HG02798 (cell line): ENCODE measurements at regions not wholly inside any gene's neighbourhood (a gene's known extent, or its start where the extent isn't known, plus 50 kb on each side); places are given as distances from the start of the nearest gene placed in this dataset.
"Not testable (repeated sequence)": the region's sequence is repeated elsewhere in the genome, so short reads cannot be mapped to it uniquely, and the experiment has no call there.

Experiments used
- ATAC-seq: cut with Tn5 transposase; IDR thresholded peaks from one replicate; pipeline ENCODE4 v1.9.1; 2021; ENCODE audit warnings: mild to moderate bottlenecking; ENCODE audit not compliant: unreplicated experiment, poor library complexity

- no peak for ATAC-seq
These were observed 288.4 kb downstream of the OMA1 start for GRCh38 chr1:58258082-58258481.

DNA sequence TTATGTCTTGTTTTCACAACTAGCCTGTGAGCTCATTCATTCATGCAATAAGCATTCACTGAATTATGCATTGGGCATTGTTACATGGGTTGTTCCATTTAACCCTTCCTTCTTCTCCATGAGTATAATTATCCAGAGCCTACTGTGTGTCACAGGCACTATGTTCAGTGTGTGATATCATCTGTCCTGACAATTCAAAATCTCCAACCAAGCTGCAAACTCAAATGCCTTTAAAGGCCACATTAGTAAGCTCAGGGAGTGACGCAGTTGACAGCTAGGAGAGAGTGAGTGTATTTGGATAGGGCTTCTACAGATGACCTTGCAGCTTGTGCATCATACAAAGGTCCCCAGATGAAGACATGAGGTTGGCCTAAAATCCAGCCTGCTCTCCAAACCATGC, 289.5 kb downstream of the OMA1 start:
- no peak for ATAC-seq

DNA sequence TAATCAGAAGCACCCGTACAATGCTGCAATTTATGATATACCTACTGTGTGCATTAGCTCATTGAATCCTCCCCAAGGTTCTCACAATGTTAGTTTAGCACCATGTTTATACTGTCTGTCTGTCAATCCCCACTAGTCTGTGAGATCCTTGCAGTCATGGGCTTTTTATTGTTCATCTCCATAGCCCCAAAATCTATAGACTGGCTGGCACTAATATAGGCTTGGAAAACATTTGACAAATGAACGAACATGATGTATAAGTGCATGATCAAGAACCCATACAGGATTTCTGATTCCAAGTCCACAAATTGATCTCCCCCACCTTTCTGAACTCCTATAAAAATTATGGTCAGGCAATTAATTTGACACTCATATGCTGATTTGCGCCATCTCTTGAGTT, 290.0 kb downstream of the OMA1 start:
- no peak for ATAC-seq

DNA sequence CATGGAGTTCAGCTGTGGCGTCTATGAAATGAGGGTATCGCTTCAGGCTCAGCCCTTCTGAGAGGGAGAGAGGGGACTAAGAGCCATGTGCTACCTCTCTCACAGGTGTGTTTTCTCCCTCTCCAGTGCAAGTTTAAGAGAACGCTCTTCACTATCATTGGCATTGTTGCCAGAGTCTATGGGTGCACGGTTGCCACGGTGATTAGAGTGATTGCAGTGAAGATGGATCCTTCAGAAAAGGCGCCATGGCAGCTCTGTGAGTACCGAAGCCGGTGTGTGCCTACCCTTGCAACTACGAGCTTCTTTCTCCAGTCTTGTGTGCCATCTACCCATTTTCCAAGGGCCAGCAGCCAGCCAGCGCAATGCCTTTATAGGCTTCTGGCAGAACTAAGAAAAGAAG, 290.5 kb downstream of the OMA1 start:
- no peak for ATAC-seq

DNA sequence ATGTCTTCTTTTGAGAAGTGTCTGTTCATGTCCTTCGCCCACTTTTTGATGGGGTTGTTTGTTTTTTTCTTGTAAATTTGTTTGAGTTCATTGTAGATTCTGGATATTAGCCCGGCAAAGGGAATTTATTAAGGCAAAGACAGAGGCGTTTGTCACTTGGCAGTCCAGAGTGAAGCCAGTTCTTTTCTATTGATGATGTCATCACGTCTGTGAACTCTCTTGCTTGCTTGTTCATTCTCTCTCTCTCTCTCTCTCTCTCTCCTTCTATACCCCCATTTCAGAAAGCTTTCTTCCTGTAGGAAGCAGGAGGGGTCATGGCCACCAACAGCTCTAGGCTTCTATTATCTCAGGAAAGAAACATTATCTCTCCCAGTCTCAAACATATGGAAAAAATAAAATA, 291.3 kb downstream of the OMA1 start:
- no peak for ATAC-seq

DNA sequence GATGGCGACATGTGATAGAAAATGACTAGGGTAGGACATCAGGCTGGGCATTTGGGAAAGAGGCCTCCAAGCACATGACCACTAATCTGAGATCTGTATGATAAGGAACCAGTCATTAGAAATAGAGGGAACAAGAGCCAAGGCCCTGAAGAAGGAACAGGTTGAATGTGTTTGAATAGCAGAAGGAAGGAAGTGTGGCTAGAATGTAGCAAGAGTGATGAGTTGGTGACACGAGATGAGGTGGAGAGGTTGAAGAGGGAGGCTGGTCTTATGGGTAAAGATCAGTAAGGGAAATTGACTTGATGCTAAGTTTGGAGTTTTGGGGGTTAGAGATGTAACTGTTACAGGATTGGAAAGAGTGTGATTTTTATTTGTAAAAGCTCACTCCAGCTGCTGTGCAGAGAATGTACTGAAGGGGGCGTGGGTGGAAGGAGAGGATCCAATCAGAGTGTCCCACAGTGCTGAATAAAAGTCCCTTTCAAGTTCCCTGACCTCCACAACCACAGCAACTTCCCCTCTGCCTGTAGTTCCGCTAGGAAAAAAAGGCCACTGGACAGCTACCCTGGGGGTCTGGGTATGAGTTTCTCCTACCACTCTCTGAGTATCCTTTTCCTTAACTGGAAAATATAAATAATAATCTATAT, 295.0 kb downstream of the OMA1 start:
- ATAC-seq, result peak; percentile 39

GRCh38 chr1:58250587-58250948, 296.0 kb downstream of the OMA1 start:
- ATAC-seq, result no peak

- no peak for ATAC-seq
These were observed 296.6 kb downstream of the OMA1 start for GRCh38 chr1:58249737-58250586.

DNA sequence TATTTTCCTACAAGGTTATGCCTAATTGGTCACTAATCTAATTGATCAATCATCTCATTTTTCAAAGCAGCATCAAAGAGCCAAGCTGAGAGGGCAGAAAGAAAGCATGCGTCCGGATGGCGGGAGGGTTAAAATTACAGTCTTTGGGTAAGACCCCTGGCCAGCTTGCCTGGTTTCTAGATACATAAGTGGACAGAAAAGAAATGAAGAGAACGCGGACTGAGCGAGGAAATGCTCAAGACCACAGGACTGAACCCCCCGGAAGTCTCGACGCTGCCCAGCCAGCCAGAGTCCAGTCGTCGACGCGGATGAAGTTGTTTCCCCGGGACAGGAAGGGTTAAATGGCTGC, 297.2 kb downstream of the OMA1 start:
- ATAC-seq, result no peak

GRCh38 chr1:58248791-58249190, 297.7 kb downstream of the OMA1 start:
- no peak for ATAC-seq

DNA sequence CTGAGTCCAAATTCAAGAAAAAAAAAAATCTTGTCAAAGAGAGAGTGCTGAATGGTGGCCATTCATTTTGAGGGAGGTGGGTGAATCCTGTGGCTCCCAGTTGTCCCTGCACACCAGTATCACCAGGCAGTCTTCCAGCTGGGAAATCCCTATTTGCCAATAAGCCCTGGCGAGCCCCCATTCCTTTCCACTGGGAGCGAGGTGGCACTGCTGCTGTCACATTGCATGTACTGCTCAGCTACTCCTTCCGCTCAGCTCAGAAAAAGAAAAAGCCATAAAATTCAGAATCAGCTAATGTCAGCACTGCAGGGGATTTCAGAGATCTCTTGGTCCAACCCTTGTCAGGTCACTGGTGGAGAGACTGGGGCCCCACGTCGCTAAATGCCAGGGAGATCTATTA, 298.5 kb downstream of the OMA1 start:
- no peak for ATAC-seq

DNA sequence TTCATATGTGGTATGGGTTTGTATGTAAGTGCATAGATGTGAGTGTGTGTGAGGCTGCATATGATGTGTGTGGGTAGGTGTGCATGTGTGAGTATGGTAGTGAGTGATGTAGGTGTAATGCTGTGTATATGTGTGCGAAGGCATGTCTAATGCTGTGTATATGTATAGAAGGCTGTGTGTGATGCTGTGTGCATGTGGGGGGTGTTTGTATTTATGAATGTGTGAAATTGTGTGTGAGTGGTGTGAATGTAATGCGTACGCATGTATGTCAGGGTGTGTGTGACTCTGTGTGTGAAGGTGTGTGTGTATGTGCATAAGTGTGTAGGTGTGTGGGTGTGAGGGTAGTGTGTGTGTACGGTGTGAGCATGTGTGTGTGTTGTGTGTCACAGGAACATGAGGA, 300.0 kb downstream of the OMA1 start:
- no peak for ATAC-seq

GRCh38 chr1:58244872-58245271, 301.7 kb downstream of the OMA1 start:
- ATAC-seq, result no peak

GRCh38 chr1:58238846-58239245, 307.7 kb downstream of the OMA1 start:
- ATAC-seq, result no peak

- ATAC-seq, result no peak
These were observed 312.8 kb downstream of the OMA1 start for GRCh38 chr1:58233729-58234128.

DNA sequence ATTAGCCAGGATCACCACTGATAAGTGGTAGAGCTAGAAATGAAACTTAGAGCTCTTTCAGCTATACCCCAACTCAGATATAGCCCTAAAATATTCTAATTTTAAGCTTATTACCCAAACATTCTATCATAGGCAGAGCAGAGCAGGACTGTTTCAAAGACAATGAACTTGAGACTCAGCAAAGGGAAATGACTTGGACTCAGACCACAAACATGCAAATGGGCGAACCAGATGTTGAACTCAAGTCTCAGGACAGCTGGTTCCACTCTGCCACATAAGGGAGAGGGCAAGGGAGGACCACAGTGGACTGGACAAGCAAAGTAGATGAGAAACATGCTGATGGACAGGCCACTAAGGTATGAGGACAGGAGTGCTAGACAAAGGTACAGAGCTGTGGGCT, 315.3 kb downstream of the OMA1 start:
- peak; percentile 83 for ATAC-seq

- no peak for ATAC-seq
These were observed 318.9 kb downstream of the OMA1 start for GRCh38 chr1:58227604-58228003.

GRCh38 chr1:58223522-58223921, 323.0 kb downstream of the OMA1 start:
- no peak for ATAC-seq

DNA sequence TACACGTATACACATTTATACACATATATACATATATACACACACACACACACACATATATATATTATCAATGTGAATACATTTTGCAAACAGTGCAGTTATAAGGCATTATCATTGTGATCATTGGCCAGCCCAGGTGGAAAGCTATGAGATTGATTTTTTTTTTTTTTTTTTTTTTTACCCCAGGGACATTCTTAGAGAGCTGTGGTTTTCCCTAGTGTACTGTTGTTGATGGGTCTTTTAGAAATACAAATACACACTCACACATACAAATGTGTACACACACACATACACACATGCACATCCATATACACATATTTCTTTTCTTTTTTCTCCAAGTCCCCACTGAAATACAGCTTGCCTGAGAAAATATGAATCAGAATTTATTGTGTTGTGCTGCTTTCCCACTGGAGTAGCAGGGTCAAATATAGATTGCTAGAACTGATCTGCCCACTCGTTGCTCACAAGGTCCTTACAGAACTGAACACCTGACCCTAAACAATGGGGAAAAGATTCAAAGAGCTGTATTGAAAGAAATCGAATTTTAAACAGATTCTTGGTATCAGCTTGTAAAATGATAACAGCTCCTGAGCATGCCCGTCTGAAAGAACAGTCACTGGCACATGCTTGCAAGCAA, 325.6 kb downstream of the OMA1 start:
- no peak for ATAC-seq

- ATAC-seq, result not testable (repeated sequence)
These were observed 330.4 kb downstream of the OMA1 start for GRCh38 chr1:58216169-58216568.

GRCh38 chr1:58214674-58215073, 331.9 kb downstream of the OMA1 start:
- no peak for ATAC-seq

- no peak for ATAC-seq
These were observed 334.7 kb downstream of the OMA1 start for GRCh38 chr1:58211869-58212268.
